GM19238 (cell line): ENCODE measurements at regions not wholly inside any gene's neighbourhood (a gene's known extent, or its start where the extent isn't known, plus 50 kb on each side); places are given as distances from the start of the nearest gene placed in this dataset.

Experiments used
- DNase-seq: peaks from one replicate; pipeline ENCODE4 v3.0.0; 2011; ENCODE audit warnings: low spot score; ENCODE audit not compliant: insufficient read length

DNA sequence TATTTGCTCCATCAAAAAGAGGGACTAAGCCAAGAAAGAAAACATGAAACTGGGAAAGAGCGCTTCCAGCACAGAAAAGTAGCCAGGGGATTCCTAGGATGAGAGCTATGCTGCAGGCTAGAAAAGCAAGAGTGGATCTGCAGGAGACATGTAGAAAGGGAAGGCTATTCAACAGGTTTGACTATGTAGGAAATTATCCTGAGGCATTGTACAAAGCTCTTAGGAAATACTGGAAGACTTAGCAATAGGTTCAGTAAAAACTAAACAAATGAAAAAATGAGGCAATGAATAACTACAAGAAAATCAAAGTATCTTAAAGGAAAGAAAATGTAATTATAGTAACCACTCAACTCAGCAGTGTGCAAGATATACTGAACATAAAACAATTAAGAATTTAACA lies 178.7 kb upstream of the FOXN2 start:
- DNase-seq, result no peak

DNA sequence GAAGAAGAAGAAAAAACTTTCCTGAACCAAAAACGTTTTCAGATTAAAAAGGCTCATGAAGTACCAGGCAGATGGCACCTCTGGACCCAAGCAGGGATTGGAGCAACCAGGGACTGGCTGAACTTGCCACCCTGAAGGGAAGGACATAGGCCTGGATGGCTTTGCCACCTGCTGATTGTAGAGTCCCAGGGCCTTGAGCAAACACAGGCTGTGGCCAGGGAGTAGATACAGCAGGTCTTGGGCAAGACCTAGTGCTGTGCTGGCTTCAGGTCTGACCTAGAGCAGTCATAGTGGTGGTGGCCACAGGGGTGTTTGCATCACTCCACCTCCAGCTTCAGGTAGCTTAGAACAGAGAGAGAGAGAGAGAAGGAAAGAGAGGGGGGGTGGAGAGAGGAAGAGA lies 176.7 kb upstream of the FOXN2 start:
- no peak for DNase-seq

DNA sequence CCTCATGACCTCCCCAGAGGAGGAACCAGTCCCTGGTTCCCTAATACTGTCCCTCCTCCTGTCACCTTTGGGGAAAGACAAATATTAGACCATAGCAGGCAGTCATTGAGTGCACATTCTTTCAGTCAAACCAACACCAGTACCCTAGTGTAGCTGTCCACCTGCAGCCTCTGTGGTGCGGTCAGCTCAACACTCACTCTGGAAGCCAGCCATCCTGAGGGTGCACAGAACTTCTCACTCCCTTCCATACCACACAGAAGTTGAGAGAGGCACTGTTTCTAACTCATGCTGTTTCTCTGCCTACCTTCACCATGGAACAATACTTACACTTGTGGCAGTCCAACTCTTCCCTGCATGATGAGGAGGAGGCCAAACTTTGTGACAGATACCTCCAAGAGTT lies 175.6 kb upstream of the FOXN2 start:
- no peak for DNase-seq

DNA sequence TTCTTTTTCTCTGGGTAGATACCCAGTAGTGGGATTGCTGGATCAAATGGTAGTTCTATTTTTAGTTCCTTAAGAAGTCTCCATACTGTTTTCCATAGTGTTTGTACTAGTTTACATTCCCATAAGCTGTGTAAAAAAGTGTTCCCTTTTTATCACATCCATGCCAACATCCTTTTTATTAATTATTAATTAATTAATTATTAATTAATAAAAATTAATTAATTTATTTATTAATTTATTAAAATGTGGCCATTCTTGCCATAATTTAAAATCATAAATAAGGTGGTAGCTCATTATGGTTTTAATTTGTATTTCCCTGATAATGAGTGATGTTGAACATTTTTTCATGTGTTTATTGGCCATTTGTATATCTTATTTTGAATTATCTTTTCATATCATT lies 173.9 kb upstream of the FOXN2 start:
- DNase-seq, result no peak

DNA sequence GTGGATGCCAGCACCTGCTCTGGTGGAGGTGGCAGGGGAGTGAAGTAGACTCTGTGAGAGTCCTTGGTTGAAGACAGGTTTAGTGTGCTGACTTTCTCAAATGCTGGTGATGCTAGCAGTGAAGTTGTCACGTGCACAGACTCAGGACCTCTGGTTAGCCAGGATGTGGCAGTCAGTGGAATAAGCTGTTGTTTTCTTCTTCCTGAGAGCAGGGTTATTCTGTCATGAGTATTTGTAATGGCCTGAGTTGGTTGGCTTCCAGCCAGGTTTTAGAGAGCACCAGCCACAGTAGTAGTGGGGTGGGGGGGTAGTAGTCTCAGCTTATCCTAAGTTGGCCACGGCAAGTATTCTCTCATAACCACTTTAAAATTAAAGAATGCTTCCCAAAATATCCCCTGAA lies 169.7 kb upstream of the FOXN2 start:
- DNase-seq, result no peak

DNA sequence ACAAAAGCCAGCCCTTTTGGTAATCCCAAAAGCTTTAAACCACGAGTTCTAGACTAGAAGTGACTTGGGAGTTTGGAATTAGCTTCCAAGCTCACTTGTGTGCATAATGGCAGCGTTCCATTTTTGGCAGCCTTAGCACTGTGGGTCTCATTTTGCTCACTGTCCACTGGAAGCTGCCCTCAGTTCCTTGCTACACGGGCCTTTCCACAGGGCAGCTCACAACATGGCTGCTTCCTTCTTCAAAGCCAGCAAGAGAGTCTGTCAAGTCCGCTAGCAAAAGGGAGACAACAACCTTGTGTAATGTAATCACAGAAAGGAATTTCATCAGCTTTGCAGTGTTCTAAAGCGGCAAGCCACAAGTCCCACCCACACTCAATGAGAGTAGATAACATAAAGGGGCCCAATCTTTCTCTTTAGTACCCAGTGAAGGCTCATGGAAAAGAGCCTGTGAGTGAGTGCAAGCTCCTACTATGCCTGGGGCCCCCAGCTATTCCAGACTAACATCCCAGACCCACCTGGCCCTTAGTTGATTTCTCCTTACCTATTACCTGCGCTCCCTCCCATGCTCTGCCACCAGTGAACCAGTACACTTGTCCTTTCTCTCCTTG lies 168.5 kb upstream of the FOXN2 start:
- DNase-seq, result no peak

DNA sequence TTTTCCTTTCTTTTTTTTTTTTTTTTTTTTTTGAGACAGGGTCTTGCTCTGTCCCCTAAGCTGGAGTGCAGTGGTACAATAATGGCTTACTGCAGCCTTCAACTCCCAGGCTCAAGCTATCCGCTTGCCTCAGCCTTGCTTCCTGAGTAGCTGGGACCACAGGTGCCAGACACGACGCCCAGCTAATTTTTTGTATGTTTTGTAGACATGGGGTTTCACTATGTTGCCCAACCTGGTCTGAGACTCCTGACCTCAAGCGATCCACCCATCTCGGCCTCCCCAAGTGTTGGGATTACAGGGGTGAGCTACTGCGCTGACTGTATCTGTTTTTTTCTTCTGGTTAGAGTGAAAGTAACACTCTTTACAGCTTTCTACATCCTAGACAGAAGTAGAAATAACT lies 167.9 kb upstream of the FOXN2 start:
- no peak for DNase-seq

DNA sequence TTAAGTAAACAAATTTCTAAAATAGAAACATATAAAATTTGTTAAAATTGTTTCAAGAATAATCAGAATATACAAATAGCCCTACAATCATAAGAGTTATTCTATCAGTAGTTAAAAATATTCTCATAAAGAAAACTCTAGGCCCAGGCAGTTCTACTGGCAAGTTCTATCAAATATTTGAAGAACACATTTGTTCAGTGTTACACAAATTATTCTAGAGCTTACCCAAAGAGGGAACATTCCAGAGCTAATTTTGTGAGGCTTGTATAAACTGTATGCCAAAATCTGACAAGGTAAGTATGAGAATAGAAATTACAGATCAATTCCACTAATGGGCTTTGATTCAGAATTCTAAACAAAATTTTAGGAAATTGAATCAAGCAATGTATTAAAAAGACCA lies 166.8 kb upstream of the FOXN2 start:
- no peak for DNase-seq

DNA sequence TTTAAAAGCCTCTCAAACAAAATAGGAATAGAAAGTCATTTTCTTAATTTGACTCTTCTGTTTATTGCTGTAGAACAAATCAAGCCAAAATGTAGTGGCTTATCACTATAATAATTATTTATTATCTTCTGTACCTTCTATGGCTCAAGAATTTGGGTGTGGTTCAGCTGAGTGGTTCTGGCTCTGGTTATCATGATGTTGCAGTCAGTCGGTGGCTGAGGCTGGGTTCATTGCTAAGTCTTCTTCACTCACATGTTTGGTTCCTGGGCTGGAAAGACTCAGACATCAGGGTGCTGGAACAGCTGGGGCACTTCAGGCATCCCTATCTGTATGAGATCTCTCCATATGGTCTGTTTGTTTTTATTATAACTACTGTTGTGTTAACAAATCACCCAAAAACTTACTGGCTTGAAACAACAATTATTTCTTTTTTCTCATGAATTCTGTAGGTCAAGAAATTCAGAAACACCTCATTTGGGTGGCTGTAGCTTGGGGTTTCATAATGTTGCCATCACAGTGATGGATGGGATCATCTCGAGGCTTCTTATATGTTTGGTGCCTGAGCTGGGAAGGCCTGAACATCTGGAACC lies 165.5 kb upstream of the FOXN2 start:
- DNase-seq, result no peak

DNA sequence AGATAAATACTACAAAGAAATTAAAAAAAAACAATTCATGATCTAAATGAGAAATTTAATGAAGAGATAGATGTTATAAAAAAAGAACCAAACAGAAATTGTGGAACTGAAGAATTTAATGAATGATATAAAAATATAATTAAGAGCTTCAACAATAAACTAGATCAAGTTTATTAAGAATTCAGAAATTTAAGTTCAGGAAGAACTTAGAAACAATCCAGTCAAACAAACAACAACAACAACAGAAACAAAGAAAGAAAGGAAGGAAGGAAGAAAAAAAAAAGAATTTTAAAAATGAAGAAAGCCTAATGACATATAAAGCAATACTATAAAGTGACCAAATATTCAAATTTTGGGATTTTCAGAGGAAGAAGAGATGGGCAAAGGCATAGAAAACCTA lies 157.3 kb upstream of the FOXN2 start:
- no peak for DNase-seq

DNA sequence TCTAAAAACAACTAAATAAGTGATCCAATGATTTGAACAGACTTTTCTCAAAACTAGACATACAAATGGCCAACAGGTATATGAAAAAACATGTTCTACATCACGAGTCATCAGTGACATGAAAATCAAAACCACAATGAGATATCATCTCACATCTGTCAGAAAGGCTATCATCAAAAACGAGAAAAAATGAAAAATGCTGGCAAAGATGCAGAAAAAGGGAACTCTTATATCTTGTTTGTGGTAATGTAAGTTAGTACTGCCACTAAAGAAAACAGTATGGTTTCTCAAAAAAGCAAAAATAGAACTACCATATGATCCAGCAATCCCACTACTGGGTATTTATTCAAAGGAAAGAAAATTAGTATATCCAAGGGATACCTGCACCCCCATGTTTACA lies 152.9 kb upstream of the FOXN2 start:
- DNase-seq, result no peak

DNA sequence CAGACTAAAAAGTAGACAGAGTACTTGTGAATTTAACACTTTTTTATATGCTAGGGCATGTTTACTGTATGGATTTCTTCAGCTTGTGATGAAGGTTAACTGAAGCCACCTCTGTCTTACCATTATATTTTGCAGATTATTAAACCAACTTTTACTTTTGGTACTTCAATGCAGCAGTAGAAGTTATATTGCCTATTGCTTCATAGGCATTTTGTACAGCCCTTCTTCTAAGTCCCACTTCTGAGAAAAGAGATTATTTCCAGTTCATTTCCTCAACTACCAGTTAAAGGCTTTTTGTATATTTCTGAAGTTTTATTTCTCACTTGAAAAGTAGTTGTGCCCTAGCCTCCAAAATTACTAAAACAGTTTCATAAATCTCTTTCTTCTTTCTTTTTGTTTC lies 151.7 kb upstream of the FOXN2 start:
- no peak for DNase-seq

DNA sequence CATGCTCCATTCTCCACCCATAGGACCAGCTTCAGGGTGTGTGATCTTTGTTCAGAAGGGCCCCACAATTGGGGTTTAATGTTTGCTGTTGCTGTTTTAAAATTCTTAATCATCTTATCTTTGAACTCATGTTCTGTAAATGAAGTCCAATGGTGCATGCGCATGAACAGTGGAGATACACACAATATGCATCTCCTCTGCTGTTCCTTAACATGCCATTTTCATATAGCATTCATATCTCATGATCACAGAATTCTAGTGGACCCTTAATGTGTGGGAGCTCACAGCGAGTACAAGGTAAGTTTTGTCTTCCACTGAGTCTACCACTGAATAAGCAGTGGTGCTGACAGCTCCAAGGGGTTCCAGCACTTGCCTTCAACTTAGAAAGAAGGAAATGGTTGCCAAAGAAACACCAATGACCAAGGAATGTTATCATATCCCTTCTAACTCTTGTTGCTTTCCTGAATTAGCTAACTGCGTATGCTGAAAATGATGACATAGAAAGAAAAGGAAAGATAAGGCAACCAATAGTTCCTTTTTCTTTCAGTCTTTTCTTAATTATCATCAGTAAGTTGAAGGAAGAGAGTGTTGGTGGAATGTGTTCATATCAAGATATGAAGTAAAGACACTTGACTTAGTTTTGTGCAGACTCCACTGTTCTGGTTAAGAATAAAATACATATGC lies 149.3 kb upstream of the FOXN2 start:
- no peak for DNase-seq

DNA sequence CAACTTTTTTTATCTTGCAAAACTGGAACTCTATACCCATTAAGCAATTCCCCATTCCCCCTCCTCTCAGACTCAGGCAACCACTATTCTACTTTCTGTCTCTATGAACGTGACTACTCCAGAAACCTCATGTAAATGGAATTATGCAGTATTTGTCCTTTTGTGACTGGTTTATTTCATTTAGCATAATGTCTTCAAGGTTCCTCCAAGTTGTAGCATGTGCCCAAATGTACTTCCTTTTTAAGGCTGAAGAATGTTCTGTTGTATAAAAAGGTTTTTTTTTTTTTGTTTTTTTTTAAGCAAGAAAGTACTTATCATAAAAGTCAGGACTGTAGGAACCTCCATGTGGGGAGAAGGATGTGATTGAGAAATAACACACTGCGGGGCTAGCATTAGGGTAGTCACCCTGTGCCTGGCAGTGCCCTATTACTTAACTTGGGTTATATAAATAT lies 145.3 kb upstream of the FOXN2 start:
- no peak for DNase-seq

DNA sequence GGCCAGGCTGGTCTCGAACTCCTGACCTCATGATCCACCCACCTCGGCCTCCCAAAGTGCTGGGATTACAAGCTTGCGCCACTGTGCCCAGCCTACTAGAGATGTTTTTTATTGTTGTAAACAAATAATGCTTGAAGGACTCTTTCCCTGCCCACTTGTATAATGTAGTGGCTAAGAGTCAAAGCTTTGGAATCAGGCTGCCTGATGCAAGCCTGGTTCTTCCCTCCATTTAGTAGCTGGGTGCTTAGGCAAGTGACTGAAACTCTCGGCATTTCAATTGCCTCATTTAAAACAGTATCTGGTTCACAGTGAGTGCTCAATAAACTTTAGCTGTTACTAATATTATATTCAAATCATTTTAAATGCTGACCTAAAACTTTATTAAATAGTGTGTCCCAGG lies 144.2 kb upstream of the FOXN2 start:
- no peak for DNase-seq

DNA sequence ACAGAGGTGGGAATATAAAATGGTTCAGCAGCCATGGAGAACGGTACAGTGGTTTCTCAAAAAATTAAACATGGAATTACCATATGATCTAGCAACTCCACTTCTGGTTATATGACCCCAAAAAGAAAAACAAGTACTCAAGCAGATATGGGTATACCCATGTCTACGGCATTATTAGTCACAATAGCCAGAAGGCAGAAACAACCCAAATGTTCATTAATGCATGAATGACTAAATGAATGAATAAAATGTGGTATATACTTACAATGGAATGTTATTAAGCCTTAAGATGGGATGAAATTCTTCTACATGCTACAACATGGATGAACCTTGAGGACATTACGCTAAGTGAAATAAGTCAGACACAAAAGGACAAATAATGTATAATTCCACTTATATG lies 141.3 kb upstream of the FOXN2 start:
- no peak for DNase-seq

DNA sequence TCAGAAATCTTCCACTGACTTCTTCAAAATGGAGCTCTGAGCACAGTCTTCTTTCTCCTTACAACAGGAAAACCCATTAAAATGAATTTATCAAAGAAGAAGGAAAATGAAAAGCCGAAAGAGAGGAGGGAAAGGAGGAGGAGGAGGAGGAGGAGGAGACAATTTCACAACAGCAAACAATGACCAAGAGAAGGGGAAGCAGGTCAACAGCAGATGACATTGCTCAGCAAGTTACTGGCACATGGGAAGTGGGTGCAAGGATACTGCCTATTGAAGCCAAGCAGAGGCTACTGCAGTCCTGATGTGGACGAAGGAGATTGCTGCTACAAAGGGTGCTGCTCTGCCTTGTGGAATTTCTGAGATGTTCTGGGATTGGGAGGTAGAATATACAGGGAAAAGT lies 140.0 kb upstream of the FOXN2 start:
- no peak for DNase-seq

DNA sequence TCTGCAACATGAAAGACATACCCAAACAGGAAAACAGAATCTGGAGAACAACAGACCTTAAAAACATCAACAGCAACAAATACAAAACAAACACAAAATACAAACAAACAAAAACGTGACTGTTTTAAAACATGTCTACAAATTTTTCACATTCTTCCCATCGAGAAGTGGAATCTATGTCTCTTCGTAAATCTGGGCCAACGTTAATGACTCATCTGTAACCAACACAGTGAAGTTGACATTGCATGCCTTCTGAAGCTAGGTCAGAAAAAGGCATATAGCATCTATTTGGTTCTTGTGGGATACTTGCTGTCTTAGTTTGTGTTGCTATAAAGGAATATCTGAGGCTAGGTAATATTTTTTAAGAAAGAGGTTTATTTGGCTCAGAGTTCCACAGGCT lies 139.2 kb upstream of the FOXN2 start:
- no peak for DNase-seq

DNA sequence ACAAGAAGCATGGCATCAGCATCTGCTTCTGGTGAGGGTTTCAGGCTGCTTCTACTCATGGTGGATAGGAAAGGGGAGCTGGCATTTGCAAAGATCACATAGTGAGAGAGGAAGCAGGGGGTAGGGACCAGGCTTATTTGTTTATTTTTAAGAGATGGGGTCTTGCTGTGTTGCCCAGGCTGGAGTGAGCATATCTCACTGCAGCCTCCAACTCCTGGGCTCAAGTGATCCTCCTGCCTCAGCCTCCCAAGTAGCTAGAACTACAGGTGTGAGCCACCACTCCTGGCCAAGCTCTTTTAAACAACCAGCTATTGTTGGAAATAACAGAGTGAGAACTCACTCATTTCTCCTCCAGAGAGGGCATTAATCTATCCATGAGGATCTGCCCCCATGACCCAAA lies 138.8 kb upstream of the FOXN2 start:
- DNase-seq, result no peak

DNA sequence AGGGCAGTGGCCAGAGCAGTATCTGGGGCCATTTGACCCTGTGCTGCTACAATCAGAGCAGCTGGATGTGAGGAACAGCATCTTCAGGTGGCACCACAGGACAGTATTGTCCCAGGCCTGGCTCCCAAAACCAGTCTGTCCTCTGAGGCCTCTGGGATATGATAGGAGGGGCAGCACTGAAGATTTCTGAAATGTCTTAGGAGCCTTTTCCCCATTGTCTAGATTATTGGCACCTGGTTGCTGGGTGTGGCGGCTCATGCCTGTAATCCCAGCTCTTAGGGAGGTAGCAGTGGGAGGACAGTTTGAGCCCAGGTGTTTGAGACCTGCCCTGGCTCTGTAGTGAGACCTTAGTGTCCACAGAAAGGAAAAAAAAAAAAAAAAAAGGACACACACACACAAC lies 137.6 kb upstream of the FOXN2 start:
- no peak for DNase-seq

DNA sequence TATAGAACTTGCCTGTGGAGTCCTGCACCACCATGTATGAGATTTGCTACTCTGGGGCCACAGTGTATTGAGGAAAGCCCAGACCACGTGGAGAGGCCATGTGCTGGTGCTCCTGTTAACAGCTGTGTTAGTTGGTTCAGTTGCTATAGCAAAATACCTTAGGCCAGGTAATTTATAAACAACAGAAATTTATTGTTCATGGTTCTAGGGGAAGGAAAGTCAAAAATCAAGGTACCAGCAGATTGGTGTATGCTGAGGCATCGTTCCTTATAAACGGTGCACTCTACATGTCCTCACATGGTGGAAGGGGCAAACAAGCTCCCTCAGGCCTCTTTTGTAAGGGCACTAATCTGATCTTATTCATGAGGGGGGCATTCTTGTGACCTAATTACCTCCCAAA lies 135.9 kb upstream of the FOXN2 start:
- DNase-seq, result no peak

DNA sequence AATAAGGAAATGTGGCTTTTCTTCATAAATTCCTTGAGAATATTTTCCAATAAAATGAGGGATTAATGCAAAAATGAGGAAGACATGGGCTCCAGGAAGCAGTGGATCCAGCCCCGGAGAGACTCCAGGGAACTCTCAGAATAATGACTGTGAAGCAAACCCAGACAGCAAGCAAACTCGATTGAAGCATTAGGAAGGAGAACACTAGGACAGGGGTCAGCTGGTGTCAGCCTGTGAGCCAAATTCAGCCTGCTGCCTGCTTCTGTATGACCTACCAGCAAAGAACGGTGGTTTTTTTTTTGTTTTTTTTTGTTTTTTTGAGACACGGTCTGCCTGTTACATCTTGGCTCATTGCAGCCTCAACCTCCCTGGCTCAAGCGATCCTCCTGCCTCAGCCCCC lies 133.9 kb upstream of the FOXN2 start:
- DNase-seq, result no peak

DNA sequence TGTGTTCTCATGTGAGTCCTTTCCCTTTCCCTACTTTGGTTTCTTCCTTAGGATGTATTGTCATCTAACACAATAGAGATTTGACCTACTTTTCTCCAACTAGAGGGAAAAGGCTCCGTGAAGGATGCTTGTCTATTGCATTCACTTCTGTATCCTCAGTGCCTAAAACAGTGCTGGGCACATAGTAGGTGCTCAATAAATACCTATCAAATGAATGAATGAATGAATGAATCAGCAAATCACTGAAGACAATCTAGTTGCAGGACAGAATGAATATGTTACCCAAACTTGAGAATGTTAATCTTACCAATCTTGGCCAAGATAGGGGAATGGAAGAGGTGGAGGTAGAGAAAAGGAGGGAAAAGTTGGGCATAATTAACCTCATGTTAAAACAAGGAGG lies 131.2 kb upstream of the FOXN2 start:
- no peak for DNase-seq
